C4-2B (cell line): ENCODE measurements at regions not wholly inside any gene's neighbourhood (a gene's known extent, or its start where the extent isn't known, plus 50 kb on each side); places are given as distances from the start of the nearest gene placed in this dataset.

Experiments
- ZFX ChIP-seq: fragments of 450-650 bp; IDR thresholded peaks from 2 replicates; pipeline ENCODE4 v1.6.1; 2017
- TF ChIP-seq, protein P1 (sequence below): fragments of 450-650 bp; conservative IDR thresholded peaks from 2 replicates; pipeline ENCODE4 v1.5.1; 2017; ENCODE audit warnings: mild to moderate bottlenecking

DNA sequence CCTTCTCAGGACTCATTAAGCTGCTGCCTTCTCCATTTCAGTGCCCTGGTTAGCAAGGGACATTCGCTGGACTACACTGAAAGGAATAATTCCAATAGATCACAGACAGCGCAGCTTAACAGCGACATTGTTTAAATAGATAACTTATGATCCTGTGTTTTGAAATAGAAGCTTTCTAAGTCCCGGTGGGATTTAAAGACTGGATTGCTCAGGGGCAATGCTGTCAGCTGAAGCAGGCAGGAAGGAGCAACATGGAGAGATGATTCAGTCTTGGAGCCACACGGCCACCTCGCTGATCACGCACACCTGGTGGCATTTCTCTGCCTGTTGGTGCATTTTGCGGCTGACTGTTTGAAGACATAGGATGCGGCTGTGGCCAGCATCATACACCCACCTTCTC is 292.0 kb downstream of the FOXL1 start:
- TF ChIP-seq, protein P1, sequence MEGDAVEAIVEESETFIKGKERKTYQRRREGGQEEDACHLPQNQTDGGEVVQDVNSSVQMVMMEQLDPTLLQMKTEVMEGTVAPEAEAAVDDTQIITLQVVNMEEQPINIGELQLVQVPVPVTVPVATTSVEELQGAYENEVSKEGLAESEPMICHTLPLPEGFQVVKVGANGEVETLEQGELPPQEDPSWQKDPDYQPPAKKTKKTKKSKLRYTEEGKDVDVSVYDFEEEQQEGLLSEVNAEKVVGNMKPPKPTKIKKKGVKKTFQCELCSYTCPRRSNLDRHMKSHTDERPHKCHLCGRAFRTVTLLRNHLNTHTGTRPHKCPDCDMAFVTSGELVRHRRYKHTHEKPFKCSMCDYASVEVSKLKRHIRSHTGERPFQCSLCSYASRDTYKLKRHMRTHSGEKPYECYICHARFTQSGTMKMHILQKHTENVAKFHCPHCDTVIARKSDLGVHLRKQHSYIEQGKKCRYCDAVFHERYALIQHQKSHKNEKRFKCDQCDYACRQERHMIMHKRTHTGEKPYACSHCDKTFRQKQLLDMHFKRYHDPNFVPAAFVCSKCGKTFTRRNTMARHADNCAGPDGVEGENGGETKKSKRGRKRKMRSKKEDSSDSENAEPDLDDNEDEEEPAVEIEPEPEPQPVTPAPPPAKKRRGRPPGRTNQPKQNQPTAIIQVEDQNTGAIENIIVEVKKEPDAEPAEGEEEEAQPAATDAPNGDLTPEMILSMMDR: no peak
- no peak for TF ChIP-seq ZFX
